ENCODE measurements at regions not wholly inside any gene's neighbourhood (a gene's known extent, or its start where the extent isn't known, plus 50 kb on each side); places are given as distances from the start of the nearest gene placed in this dataset.
"Not testable (repeated sequence)": the region's sequence is repeated elsewhere in the genome, so short reads cannot be mapped to it uniquely, and the experiment has no call there.

DNA sequence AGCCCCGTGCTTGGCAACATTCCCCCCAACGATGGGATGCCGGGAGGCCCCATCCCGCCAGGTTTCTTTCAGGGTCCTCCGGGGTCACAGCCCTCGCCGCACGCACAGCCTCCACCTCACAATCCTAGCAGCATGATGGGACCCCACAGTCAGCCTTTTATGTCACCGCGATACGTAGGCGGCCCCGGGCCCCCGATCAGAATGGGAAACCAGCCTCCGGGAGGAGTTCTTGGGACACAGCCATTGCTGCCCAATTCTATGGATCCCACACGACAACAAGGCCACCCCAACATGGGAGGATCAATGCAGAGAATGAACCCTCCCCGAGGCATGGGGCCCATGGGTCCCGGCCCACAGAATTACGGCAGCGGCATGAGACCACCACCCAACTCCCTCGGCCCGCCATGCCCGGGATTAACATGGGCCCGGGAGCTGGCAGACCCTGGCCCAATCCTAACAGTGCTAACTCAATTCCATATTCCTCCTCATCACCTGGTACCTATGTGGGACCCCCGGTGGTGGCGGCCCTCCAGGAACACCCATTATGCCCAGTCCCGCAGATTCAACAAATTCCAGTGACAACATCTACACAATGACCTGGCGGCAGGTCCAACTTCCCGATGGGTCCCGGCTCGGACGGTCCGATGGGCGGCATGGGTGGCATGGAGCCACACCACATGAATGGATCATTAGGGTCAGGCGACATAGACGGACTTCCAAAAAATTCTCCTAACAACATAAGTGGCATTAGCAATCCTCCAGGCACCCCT is 116.0 kb upstream of the CDK13 start:
- not testable (repeated sequence) for H3K18ac ChIP-seq (ENCODE audit: low read length); H3K4me1 ChIP-seq (ENCODE audit: control insufficient read depth in 2 of 2, insufficient read depth in 1 of 2, low read depth in 1 of 2, low read length in 2 of 2); H3K79me1 ChIP-seq (ENCODE audit: low read depth, low read length); H2BK12ac ChIP-seq (ENCODE audit: low read length); H2BK120ac ChIP-seq (ENCODE audit: low read depth, low read length); H3K9me3 ChIP-seq (replicated peaks in 1 of 2; ENCODE audit: control insufficient read depth in 2 of 2, insufficient read depth in 1 of 2, low read depth in 1 of 2, low read length in 2 of 2); H2BK15ac ChIP-seq (ENCODE audit: low read length); H3K36me3 ChIP-seq (replicated peaks in 1 of 2; ENCODE audit: control insufficient read depth in 2 of 2, insufficient read depth in 2 of 2, low read length in 2 of 2); DNase-seq (ENCODE audit: low spot score); H2AK5ac ChIP-seq (ENCODE audit: low read depth, low read length); H3K27ac ChIP-seq (replicated peaks; ENCODE audit: low read length); H4K8ac ChIP-seq (ENCODE audit: low read depth, low read length); H3K9ac ChIP-seq (ENCODE audit: low read depth, low read length, poor library complexity); H3K4ac ChIP-seq (ENCODE audit: low read length); H4K91ac ChIP-seq (ENCODE audit: low read depth, low read length, poor library complexity); H3K14ac ChIP-seq (ENCODE audit: low read length); H2BK5ac ChIP-seq (ENCODE audit: low read length)
- peaks cover 0 to 77% (median 15%) of the 10 kb centered on the region in 3 experiments for H3K27me3 ChIP-seq (ENCODE audit: control insufficient read depth in 3 of 3, insufficient read depth in 3 of 3, low read depth in 1 of 3, low read length in 3 of 3)
- H3K23ac ChIP-seq (ENCODE audit: low read depth, low read length, poor library complexity): peak overlapping the region; percentile 55
- WGBS, 2 donors (ENCODE audit: extremely low coverage in 2 of 2, insufficient read length in 2 of 2, insufficient replicate concordance in 1 of 2): no CpG with 5 or more reads among the region's 36 CpGs
- H2AFZ ChIP-seq (ENCODE audit: low read length): peak overlapping the region; percentile 91
- H3K4me2 ChIP-seq (ENCODE audit: insufficient read depth, low read length, poor library complexity, severe bottlenecking): peak overlapping the region; percentile 68
- H3K4me3 ChIP-seq (ENCODE audit: low read length in 2 of 2): peak overlapping the region in 1 of 2 donors; percentile 72

GRCh38 chr7:39838326-39838725 is 111.7 kb upstream of the CDK13 start:
- Histone ChIP-seq H2AK5ac (ENCODE audit: low read depth, low read length) (no peak overlapping the region), H3K4me1 (ENCODE audit: control insufficient read depth in 2 of 2, insufficient read depth in 1 of 2, low read depth in 1 of 2, low read length in 2 of 2) (no peaks in the 10 kb centered on the region), H3K36me3 (replicated peaks in 1 of 2; ENCODE audit: control insufficient read depth in 2 of 2, insufficient read depth in 2 of 2, low read length in 2 of 2) (no peaks in the 10 kb centered on the region), H2AFZ (ENCODE audit: low read length) (no peak overlapping the region), H3K9me3 (replicated peaks in 1 of 2; ENCODE audit: control insufficient read depth in 2 of 2, insufficient read depth in 1 of 2, low read depth in 1 of 2, low read length in 2 of 2) (no peaks in the 10 kb centered on the region), H3K14ac (ENCODE audit: low read length) (no peak overlapping the region), H3K23ac (ENCODE audit: low read depth, low read length, poor library complexity) (no peak overlapping the region), H3K4ac (ENCODE audit: low read length) (no peak overlapping the region), H2BK12ac (ENCODE audit: low read length) (no peak overlapping the region), H2BK5ac (ENCODE audit: low read length) (no peak overlapping the region), H3K79me1 (ENCODE audit: low read depth, low read length) (no peaks in the 10 kb centered on the region), H2BK120ac (ENCODE audit: low read depth, low read length) (no peak overlapping the region), H3K4me2 (ENCODE audit: insufficient read depth, low read length, poor library complexity, severe bottlenecking) (no peak overlapping the region), H3K18ac (ENCODE audit: low read length) (no peak overlapping the region), H4K8ac (ENCODE audit: low read depth, low read length) (no peak overlapping the region), H3K27me3 (ENCODE audit: control insufficient read depth in 3 of 3, insufficient read depth in 3 of 3, low read depth in 1 of 3, low read length in 3 of 3) (peaks cover 0 to 55% (median 15%) of the 10 kb centered on the region in 3 experiments), H3K27ac (replicated peaks; ENCODE audit: low read length) (no peak overlapping the region), H3K4me3 (ENCODE audit: low read length in 2 of 2) (no peak overlapping the region), H3K9ac (ENCODE audit: low read depth, low read length, poor library complexity) (no peak overlapping the region), H2BK15ac (ENCODE audit: low read length) (no peak overlapping the region), H4K91ac (ENCODE audit: low read depth, low read length, poor library complexity) (no peak overlapping the region)
- DNase-seq (ENCODE audit: low spot score): no peak
- no CpG with 5 or more reads among the region's 3 CpGs for WGBS, 2 donors (ENCODE audit: extremely low coverage in 2 of 2, insufficient read length in 2 of 2, insufficient replicate concordance in 1 of 2)

GRCh38 chr7:39845006-39845405 is 105.0 kb upstream of the CDK13 start:
- no peak overlapping the region for H4K91ac ChIP-seq (ENCODE audit: low read depth, low read length, poor library complexity)
- H4K8ac ChIP-seq (ENCODE audit: low read depth, low read length): no peak overlapping the region
- no CpG with 5 or more reads among the region's 2 CpGs for WGBS, 2 donors (ENCODE audit: extremely low coverage in 2 of 2, insufficient read length in 2 of 2, insufficient replicate concordance in 1 of 2)
- no peak overlapping the region for H2BK5ac ChIP-seq (ENCODE audit: low read length)
- H2BK12ac ChIP-seq (ENCODE audit: low read length): no peak overlapping the region
- no peak overlapping the region for H3K4me3 ChIP-seq (ENCODE audit: low read length in 2 of 2)
- H3K14ac ChIP-seq (ENCODE audit: low read length): no peak overlapping the region
- H3K79me1 ChIP-seq (ENCODE audit: low read depth, low read length): no peaks in the 10 kb centered on the region
- no peak overlapping the region for H2BK15ac ChIP-seq (ENCODE audit: low read length)
- H3K9ac ChIP-seq (ENCODE audit: low read depth, low read length, poor library complexity): no peak overlapping the region
- no peak overlapping the region for H3K4me2 ChIP-seq (ENCODE audit: insufficient read depth, low read length, poor library complexity, severe bottlenecking)
- no peak for DNase-seq (ENCODE audit: low spot score)
- H2AFZ ChIP-seq (ENCODE audit: low read length): no peak overlapping the region
- no peaks in the 10 kb centered on the region for H3K4me1 ChIP-seq (ENCODE audit: control insufficient read depth in 2 of 2, insufficient read depth in 1 of 2, low read depth in 1 of 2, low read length in 2 of 2)
- H2AK5ac ChIP-seq (ENCODE audit: low read depth, low read length): no peak overlapping the region
- no peaks in the 10 kb centered on the region for H3K27me3 ChIP-seq (ENCODE audit: control insufficient read depth in 3 of 3, insufficient read depth in 3 of 3, low read depth in 1 of 3, low read length in 3 of 3)
- no peak overlapping the region for H2BK120ac ChIP-seq (ENCODE audit: low read depth, low read length)
- no peak overlapping the region for H3K23ac ChIP-seq (ENCODE audit: low read depth, low read length, poor library complexity)
- H3K36me3 ChIP-seq (replicated peaks in 1 of 2; ENCODE audit: control insufficient read depth in 2 of 2, insufficient read depth in 2 of 2, low read length in 2 of 2): no peaks in the 10 kb centered on the region
- H3K4ac ChIP-seq (ENCODE audit: low read length): no peak overlapping the region
- H3K9me3 ChIP-seq (replicated peaks in 1 of 2; ENCODE audit: control insufficient read depth in 2 of 2, insufficient read depth in 1 of 2, low read depth in 1 of 2, low read length in 2 of 2): no peaks in the 10 kb centered on the region
- H3K27ac ChIP-seq (replicated peaks; ENCODE audit: low read length): no peak overlapping the region
- no peak overlapping the region for H3K18ac ChIP-seq (ENCODE audit: low read length)

GRCh38 chr7:39847227-39847626 is 102.8 kb upstream of the CDK13 start:
- Histone ChIP-seq H3K4me3 (ENCODE audit: low read length in 2 of 2) (no peak overlapping the region), H3K14ac (ENCODE audit: low read length) (no peak overlapping the region), H3K9me3 (replicated peaks in 1 of 2; ENCODE audit: control insufficient read depth in 2 of 2, insufficient read depth in 1 of 2, low read depth in 1 of 2, low read length in 2 of 2) (no peaks in the 10 kb centered on the region), H3K18ac (ENCODE audit: low read length) (no peak overlapping the region), H2AFZ (ENCODE audit: low read length) (no peak overlapping the region), H3K4me2 (ENCODE audit: insufficient read depth, low read length, poor library complexity, severe bottlenecking) (no peak overlapping the region), H3K23ac (ENCODE audit: low read depth, low read length, poor library complexity) (no peak overlapping the region), H4K8ac (ENCODE audit: low read depth, low read length) (no peak overlapping the region), H3K27ac (replicated peaks; ENCODE audit: low read length) (no peak overlapping the region), H2BK12ac (ENCODE audit: low read length) (no peak overlapping the region), H3K79me1 (ENCODE audit: low read depth, low read length) (no peaks in the 10 kb centered on the region), H3K4ac (ENCODE audit: low read length) (no peak overlapping the region), H2BK120ac (ENCODE audit: low read depth, low read length) (no peak overlapping the region), H4K91ac (ENCODE audit: low read depth, low read length, poor library complexity) (no peak overlapping the region), H3K4me1 (ENCODE audit: control insufficient read depth in 2 of 2, insufficient read depth in 1 of 2, low read depth in 1 of 2, low read length in 2 of 2) (no peaks in the 10 kb centered on the region), H2BK15ac (ENCODE audit: low read length) (no peak overlapping the region), H3K27me3 (ENCODE audit: control insufficient read depth in 3 of 3, insufficient read depth in 3 of 3, low read depth in 1 of 3, low read length in 3 of 3) (no peaks in the 10 kb centered on the region), H2AK5ac (ENCODE audit: low read depth, low read length) (no peak overlapping the region), H3K36me3 (replicated peaks in 1 of 2; ENCODE audit: control insufficient read depth in 2 of 2, insufficient read depth in 2 of 2, low read length in 2 of 2) (no peaks in the 10 kb centered on the region), H2BK5ac (ENCODE audit: low read length) (no peak overlapping the region), H3K9ac (ENCODE audit: low read depth, low read length, poor library complexity) (no peak overlapping the region)
- whole genome bisulfite sequencing, 2 donors (ENCODE audit: extremely low coverage in 2 of 2, insufficient read length in 2 of 2, insufficient replicate concordance in 1 of 2): no CpG with 5 or more reads among the region's 5 CpGs
- DNase-seq (ENCODE audit: low spot score): no peak

Data from neuronal stem cell (in vitro differentiated cells).